GM12864 (cell line): ENCODE measurements at regions not wholly inside any gene's neighbourhood (a gene's known extent, or its start where the extent isn't known, plus 50 kb on each side); places are given as distances from the start of the nearest gene placed in this dataset.

ENCODE experiments used
- DNase-seq: peaks from one replicate; pipeline ENCODE4 v3.0.0-alpha.2; 2011; ENCODE audit warnings: low read depth
- H3K4me3 ChIP-seq: 2 replicates; pipeline ENCODE4 v1.5.1; 2011; ENCODE audit warnings: mild to moderate bottlenecking, low read depth, low read length, control low read depth
- CTCF ChIP-seq: IDR thresholded peaks from 2 replicates; pipeline ENCODE4 v1.5.1; 2011; ENCODE audit warnings: low read depth, mild to moderate bottlenecking, moderate library complexity, low read length, control low read depth, inconsistent platforms; ENCODE audit errors: missing control alignments

GRCh38 chr10:125398270-125398669, 237.9 kb upstream of the CTBP2 start:
- no peak overlapping the region for H3K4me3 ChIP-seq
- no peak for TF ChIP-seq CTCF
- DNase-seq: no peak

GRCh38 chr10:125397608-125398007, 237.2 kb upstream of the CTBP2 start:
- no peak for DNase-seq
- no peak for TF ChIP-seq CTCF
- no peak overlapping the region for H3K4me3 ChIP-seq

DNA sequence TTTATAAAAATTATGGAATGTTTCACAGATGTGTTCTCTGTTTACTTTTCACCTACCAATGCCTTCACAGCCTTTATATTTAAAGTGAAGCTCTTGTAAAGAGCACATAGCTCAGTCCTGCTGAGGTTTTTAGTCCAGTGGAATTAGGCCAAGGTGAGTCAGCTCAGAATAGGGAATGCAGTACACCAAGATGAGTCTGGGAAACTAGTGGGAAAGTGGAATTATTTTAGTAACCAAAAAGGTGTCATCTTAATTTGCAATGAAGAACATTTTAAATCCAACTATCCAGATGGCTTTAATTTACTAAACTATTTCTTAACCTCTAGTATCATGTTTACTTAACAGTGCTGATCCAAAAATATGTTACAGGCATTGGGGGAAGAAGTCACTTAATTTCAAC, 236.3 kb upstream of the CTBP2 start:
- no peak overlapping the region for H3K4me3 ChIP-seq
- no peak for DNase-seq
- no peak for TF ChIP-seq CTCF

- no peak overlapping the region for H3K4me3 ChIP-seq
- no peak for TF ChIP-seq CTCF
- no peak for DNase-seq
Measured at GRCh38 chr10:125392609-125393008, 232.2 kb upstream of the CTBP2 start.

GRCh38 chr10:125392154-125392553, 231.8 kb upstream of the CTBP2 start:
- no peak overlapping the region for H3K4me3 ChIP-seq
- no peak for DNase-seq
- TF ChIP-seq CTCF: no peak

DNA sequence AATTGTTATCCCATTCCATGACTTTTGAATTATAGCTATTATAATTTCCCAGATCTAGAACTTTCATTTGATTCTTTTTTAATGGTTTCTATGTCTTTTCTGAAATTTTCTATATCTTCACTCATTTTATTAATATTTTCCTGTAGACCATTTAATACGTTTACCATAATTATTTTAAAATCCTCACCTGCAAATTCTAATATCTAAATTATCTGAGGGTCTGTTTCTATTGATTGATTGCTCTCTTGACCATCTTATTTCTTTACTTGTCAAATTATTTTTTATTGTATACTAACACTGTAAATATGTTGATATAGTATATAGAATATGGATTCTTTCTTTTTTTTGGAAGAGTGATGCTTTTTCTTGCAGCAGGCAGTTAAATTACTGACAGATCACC, 229.3 kb upstream of the CTBP2 start:
- no peak for DNase-seq
- TF ChIP-seq CTCF: no peak
- H3K4me3 ChIP-seq: no peak overlapping the region

GRCh38 chr10:125379592-125379991, 219.2 kb upstream of the CTBP2 start:
- no peak for DNase-seq
- no peak for TF ChIP-seq CTCF
- H3K4me3 ChIP-seq: no peak overlapping the region
